H1 (cell line): ENCODE measurements at regions not wholly inside any gene's neighbourhood (a gene's known extent, or its start where the extent isn't known, plus 50 kb on each side); places are given as distances from the start of the nearest gene placed in this dataset.

ENCODE experiments used
- CTCF ChIA-PET: fragments of 300-600 bp; sonication (Branson Sonifier 250); formaldehyde crosslinking; loops from one replicate; lab custom pipeline; 2021; ENCODE audit not compliant: partially characterized antibody; lab: Charles Lee
- POLR2A ChIA-PET: fragments of 300-600 bp; sonication (Branson Sonifier 250); formaldehyde crosslinking; loops from one replicate; lab custom pipeline; 2021; ENCODE audit warnings: inconsistent platforms; ENCODE audit not compliant: partially characterized antibody; lab: Charles Lee
- DNase-seq, 2 experiments: peaks; one replicate each; pipeline versions ENCODE4 v3.0.0 to v3.0.0-alpha.2; 2010 to 2022; ENCODE audit warnings: low spot score in 2 of 2, low read depth in 1 of 2, mixed read lengths in 1 of 2
- FAIRE-seq: peaks from 2 replicates; lab custom pipeline; 2011; peaks lifted over from hg19 to GRCh38; lab: Jason Lieb, UNC
- H2AFZ ChIP-seq: 2 replicates; pipeline ENCODE4 v1.8.1; 2012; ENCODE audit warnings: low read length, inconsistent platforms
- H2AK5ac ChIP-seq: 2 replicates; pipeline ENCODE4 v1.6.1; 2013; ENCODE audit warnings: low read depth, low read length
- H2BK120ac ChIP-seq: replicated peaks from 2 replicates; pipeline ENCODE3; 2013; ENCODE audit warnings: low read depth, low read length, inconsistent platforms
- H2BK12ac ChIP-seq: 2 replicates; pipeline ENCODE4 v1.6.1; 2013; ENCODE audit warnings: low read depth, low read length
- H2BK15ac ChIP-seq: 2 replicates; pipeline ENCODE4 v1.6.1; 2013; ENCODE audit warnings: low read length
- H2BK20ac ChIP-seq: 2 replicates; pipeline ENCODE4 v1.6.1; 2013; ENCODE audit warnings: low read length
- H2BK5ac ChIP-seq: 2 replicates; pipeline ENCODE4 v1.6.1; 2013; ENCODE audit warnings: low read depth, low read length
- H3K14ac ChIP-seq: 2 replicates; pipeline ENCODE4 v1.6.1; 2013; ENCODE audit warnings: inconsistent platforms; ENCODE audit not compliant: insufficient read length
- H3K18ac ChIP-seq: 2 replicates; pipeline ENCODE4 v1.6.1; 2013; ENCODE audit warnings: low read length; ENCODE audit errors: extremely low read depth
- H3K23ac ChIP-seq: 2 replicates; pipeline ENCODE4 v1.6.1; 2013; ENCODE audit warnings: inconsistent platforms; ENCODE audit not compliant: insufficient read length
- H3K23me2 ChIP-seq: 2 replicates; pipeline ENCODE4 v1.6.1; 2013; ENCODE audit warnings: low read depth, low read length
- H3K27ac ChIP-seq: 2 replicates; pipeline ENCODE4 v1.6.1; 2011; ENCODE audit warnings: low read depth, low read length, inconsistent platforms
- H3K27me3 ChIP-seq, 4 experiments: replicated peaks in 1 of 4; 1 replicate in 1 of 4; 2 replicates in 3 of 4; pipeline versions ENCODE4 v1.6.1 to v1.8.1; 2011 to 2013; ENCODE audit warnings: low read length in 3 of 4, mild to moderate bottlenecking in 3 of 4, inconsistent platforms in 2 of 4, mixed read lengths in 2 of 4, moderate library complexity in 1 of 4; ENCODE audit not compliant: control insufficient read depth in 3 of 4, insufficient read depth in 3 of 4; ENCODE audit errors: extremely low read depth in 1 of 4
- H3K36me3 ChIP-seq, 4 experiments: 2 replicates each; pipeline versions ENCODE4 v1.6.1 to v1.8.1; 2011 to 2013; ENCODE audit warnings: mild to moderate bottlenecking in 4 of 4, low read length in 3 of 4, moderate library complexity in 2 of 4, control low read depth in 1 of 4, inconsistent platforms in 1 of 4; ENCODE audit not compliant: insufficient read depth in 4 of 4, control insufficient read depth in 2 of 4
- H3K4ac ChIP-seq: replicated peaks from 2 replicates; pipeline ENCODE3; 2013; ENCODE audit warnings: low read length, low read depth, mixed read lengths, inconsistent platforms; ENCODE audit not compliant: insufficient read length
- H3K4me1 ChIP-seq, 4 experiments: replicated peaks in 1 of 4; 1 replicate in 1 of 4; 2 replicates in 3 of 4; pipeline versions ENCODE4 v1.6.1 to v1.8.1; 2011 to 2013; ENCODE audit warnings: low read length in 3 of 4, inconsistent platforms in 2 of 4, mixed read lengths in 1 of 4; ENCODE audit not compliant: insufficient read depth in 4 of 4, control insufficient read depth in 3 of 4
- H3K4me2 ChIP-seq, 2 experiments: 2 replicates each; pipeline versions ENCODE4 v1.6.1 to v1.8.1; 2011 to 2013; ENCODE audit warnings: low read depth in 2 of 2, low read length in 2 of 2, control low read depth in 1 of 2, inconsistent platforms in 1 of 2, mild to moderate bottlenecking in 1 of 2; ENCODE audit not compliant: insufficient read depth in 1 of 2
- H3K4me3 ChIP-seq, 4 experiments: fragments of 200-600, 300-600 bp in 1 of 4; sonication (generic), shearing (Covaris generic), sonication (Bioruptor Twin) in 1 of 4; 2 replicates each; pipeline versions ENCODE4 v1.5.1 to v1.8.1; 2011 to 2016; ENCODE audit warnings: low read length in 4 of 4, low read depth in 3 of 4, control low read depth in 2 of 4, inconsistent platforms in 2 of 4, mild to moderate bottlenecking in 2 of 4, mixed read lengths in 1 of 4, moderate library complexity in 1 of 4; ENCODE audit not compliant: insufficient read depth in 2 of 4; ENCODE audit errors: extremely low read depth in 1 of 4
- H3K56ac ChIP-seq: replicated peaks from 2 replicates; pipeline ENCODE3; 2013; ENCODE audit warnings: low read depth, mild to moderate bottlenecking, mixed read lengths, low read length, inconsistent platforms; ENCODE audit not compliant: insufficient read length
- H3K79me1 ChIP-seq: 2 replicates; pipeline ENCODE4 v1.6.1; 2013; ENCODE audit warnings: low read depth, low read length, control low read depth
- H3K79me2 ChIP-seq, 2 experiments: 2 replicates each; pipeline versions ENCODE4 v1.6.1 to v1.8.1; 2012 to 2013; ENCODE audit warnings: low read length in 2 of 2, mild to moderate bottlenecking in 2 of 2, inconsistent platforms in 1 of 2; ENCODE audit not compliant: insufficient read depth in 2 of 2, control insufficient read depth in 1 of 2
- H3K9ac ChIP-seq, 4 experiments: replicated peaks in 1 of 4; 1 replicate in 1 of 4; 2 replicates in 3 of 4; pipeline versions ENCODE4 v1.6.1 to v1.8.1; 2011 to 2013; ENCODE audit warnings: low read depth in 3 of 4, low read length in 3 of 4, control low read depth in 2 of 4, mild to moderate bottlenecking in 2 of 4, moderate library complexity in 2 of 4, inconsistent platforms in 1 of 4; ENCODE audit errors: extremely low read depth in 1 of 4
- H3K9me3 ChIP-seq, 2 experiments: 2 replicates each; pipeline versions ENCODE4 v1.6.1 to v1.8.1; 2012 to 2013; ENCODE audit warnings: mild to moderate bottlenecking in 2 of 2, moderate library complexity in 2 of 2, control low read depth in 1 of 2, inconsistent platforms in 1 of 2, low read depth in 1 of 2, low read length in 1 of 2, mixed read lengths in 1 of 2; ENCODE audit not compliant: insufficient read depth in 2 of 2
- H4K20me1 ChIP-seq, 2 experiments: replicated peaks in 1 of 2; 2 replicates each; pipeline versions ENCODE3 to v1.8.1; 2011 to 2013; ENCODE audit warnings: inconsistent platforms in 2 of 2, low read length in 2 of 2, mild to moderate bottlenecking in 1 of 2; ENCODE audit not compliant: insufficient read depth in 2 of 2, control insufficient read depth in 1 of 2
- H4K5ac ChIP-seq: 2 replicates; pipeline ENCODE4 v1.6.1; 2013; ENCODE audit warnings: low read length, low read depth, mixed read lengths, inconsistent platforms; ENCODE audit not compliant: insufficient read length
- H4K8ac ChIP-seq: 2 replicates; pipeline ENCODE4 v1.8.0; 2013; ENCODE audit warnings: mild to moderate bottlenecking, moderate library complexity, low read length, inconsistent platforms; ENCODE audit not compliant: insufficient read depth; ENCODE audit errors: extremely low read depth
- H4K91ac ChIP-seq: replicated peaks from 2 replicates; pipeline ENCODE3; 2013; ENCODE audit warnings: low read length, mixed read lengths, inconsistent platforms; ENCODE audit not compliant: insufficient read length
- BCL11A ChIP-seq, 2 experiments: IDR thresholded peaks; one replicate each; pipeline ENCODE4 v1.6.1; 2011; ENCODE audit warnings: low read depth in 2 of 2, low read length in 2 of 2, mild to moderate bottlenecking in 2 of 2
- E2F6 ChIP-seq: IDR thresholded peaks from 2 replicates; pipeline ENCODE4 v1.6.1; 2012; ENCODE audit warnings: inconsistent platforms
- EGR1 ChIP-seq: IDR thresholded peaks from 2 replicates; pipeline ENCODE4 v1.6.1; 2011; ENCODE audit warnings: low read depth, low read length, borderline replicate concordance
- GTF2F1 ChIP-seq: IDR thresholded peaks from 2 replicates; pipeline ENCODE4 v1.6.1; 2012; ENCODE audit warnings: low read depth, low read length, improper control_type of control experiment, borderline replicate concordance
- KDM1A ChIP-seq: fragments of 200-600, 300-600 bp; sonication (generic); IDR thresholded peaks from 2 replicates; pipeline ENCODE4 v1.7.1; 2016; ENCODE audit warnings: mild to moderate bottlenecking, low read length, borderline replicate concordance
- KDM5A ChIP-seq: fragments of 200-600 bp; IDR thresholded peaks from 2 replicates; pipeline ENCODE4 v1.7.1; 2012; ENCODE audit warnings: mild to moderate bottlenecking, low read length, inconsistent platforms, mixed read lengths
- PHF8 ChIP-seq: fragments of 200-600 bp; sonication (generic); conservative IDR thresholded peaks from 2 replicates; pipeline ENCODE4 v1.7.1; 2012; ENCODE audit warnings: low read depth, mild to moderate bottlenecking, inconsistent platforms, low read length, moderate library complexity
- POLR2A ChIP-seq, 2 experiments: IDR thresholded peaks; 1 replicate in 1 of 2; 2 replicates in 1 of 2; pipeline ENCODE4 v1.6.1; 2011; ENCODE audit warnings: low read depth in 2 of 2, low read length in 2 of 2, mild to moderate bottlenecking in 2 of 2; ENCODE audit errors: control extremely low read depth in 1 of 2
- POU5F1 ChIP-seq: IDR thresholded peaks from 2 replicates; pipeline ENCODE4 v1.6.1; 2011; ENCODE audit warnings: low read depth, mild to moderate bottlenecking, low read length, moderate library complexity
- RNF2 ChIP-seq: fragments of 200-900, 300-1000 bp; sonication (generic); IDR thresholded peaks from 2 replicates; pipeline ENCODE4 v1.7.1; 2016; ENCODE audit warnings: borderline replicate concordance, low read depth, mild to moderate bottlenecking, antibody characterized with exemption, low read length; ENCODE audit not compliant: poor library complexity, severe bottlenecking; ENCODE audit errors: missing control alignments
- RXRA ChIP-seq: IDR thresholded peaks from 2 replicates; pipeline ENCODE4 v1.6.1; 2011; ENCODE audit warnings: low read depth, mild to moderate bottlenecking, low read length, moderate library complexity; ENCODE audit not compliant: insufficient read depth
- TBP ChIP-seq: IDR thresholded peaks from 2 replicates; pipeline ENCODE4 v1.6.1; 2011; ENCODE audit warnings: low read depth, low read length, improper control_type of control experiment
- ZNF274 ChIP-seq: IDR thresholded peaks from 2 replicates; pipeline ENCODE4 v1.7.0; 2012; ENCODE audit warnings: low read length, borderline replicate concordance; ENCODE audit errors: extremely low read depth
- WGBS, 2 experiments: shearing (Covaris generic) in 1 of 2; methylation state at CpG; one replicate each; pipeline versions ENCODE4 v1.1.6 to v1.1.7; 2013 to 2015; ENCODE audit warnings: low lambda C conversion rate in 2 of 2, mixed read lengths in 2 of 2, inconsistent platforms in 1 of 2, low coverage in 1 of 2, missing lambda C conversion rate in 1 of 2; ENCODE audit not compliant: insufficient replicate concordance in 2 of 2, insufficient coverage in 1 of 2, insufficient read length in 1 of 2; ENCODE audit errors: extremely low coverage in 1 of 2, missing lambda C conversion rate in 1 of 2; 5-methylcytosine and 5-hydroxymethylcytosine counted together

- H3K56ac ChIP-seq = no peak overlapping the region
- H3K79me1 ChIP-seq = no peaks in the 10 kb centered on the region
- H4K91ac ChIP-seq = no peak overlapping the region
- H3K14ac ChIP-seq = no peak overlapping the region
- TF ChIP-seq RXRA = no peak
- TF ChIP-seq KDM1A = no peak
- no peak for TF ChIP-seq ZNF274
- TF ChIP-seq POLR2A (IDR thresholded peaks at IDR 0.05; ENCODE audit: control extremely low read depth in 1 of 2, low read depth in 2 of 2, low read length in 2 of 2) = no peak
- no peak for TF ChIP-seq KDM5A
- no peak for TF ChIP-seq PHF8
- TF ChIP-seq E2F6 = no peak
- no peak for TF ChIP-seq POU5F1
- TF ChIP-seq TBP = no peak
- no peak for TF ChIP-seq BCL11A (IDR thresholded peaks at IDR 0.05; ENCODE audit: low read depth in 2 of 2, low read length in 2 of 2)
- TF ChIP-seq EGR1 = no peak
- no peak for TF ChIP-seq GTF2F1
- TF ChIP-seq RNF2 = no peak
- ChIA-PET CTCF (no interaction called here), POLR2A (no interaction called here)
- no peak overlapping the region for H2BK120ac ChIP-seq
- no peak overlapping the region for H3K23ac ChIP-seq
- no peak overlapping the region for H2AFZ ChIP-seq
- H2BK20ac ChIP-seq = no peak overlapping the region
- H4K5ac ChIP-seq = no peak overlapping the region
- H3K27ac ChIP-seq = no peak overlapping the region
- no peak overlapping the region for H2AK5ac ChIP-seq
- no peak overlapping the region for H3K4ac ChIP-seq
- no peaks in the 10 kb centered on the region for H3K4me1 ChIP-seq
- H3K9ac ChIP-seq = no peak overlapping the region
- H4K20me1 ChIP-seq = no peaks in the 10 kb centered on the region
- FAIRE-seq (no peak), DNase-seq (no peak)
- no peaks in the 10 kb centered on the region for H3K27me3 ChIP-seq
- H3K9me3 ChIP-seq = peaks cover 0 to 3% of the 10 kb centered on the region in 2 experiments; a peak in 2 of 4 replicates
- H3K4me3 ChIP-seq = no peak overlapping the region
- no peaks in the 10 kb centered on the region for H3K23me2 ChIP-seq
- no peaks in the 10 kb centered on the region for H3K36me3 ChIP-seq
- 88% methylated on average over 1 of the region's 1 CpG; no CpG with 5 or more reads in 1 of the 2 experiments for WGBS, 2 experiments
- H2BK5ac ChIP-seq = no peak overlapping the region
- no peak overlapping the region for H4K8ac ChIP-seq
- no peak overlapping the region for H3K4me2 ChIP-seq
- no peak overlapping the region for H2BK12ac ChIP-seq
- H2BK15ac ChIP-seq = no peak overlapping the region
- no peak overlapping the region for H3K18ac ChIP-seq
- no peaks in the 10 kb centered on the region for H3K79me2 ChIP-seq
These were observed 2352.8 kb upstream of the RAG2 start for GRCh38 chr11:38950867-38951266.
